Glutamatergic neuron (in vitro differentiated cells): ENCODE measurements at regions not wholly inside any gene's neighbourhood (a gene's known extent, or its start where the extent isn't known, plus 50 kb on each side); places are given as distances from the start of the nearest gene placed in this dataset.

Source experiments
- DNase-seq: peaks from one replicate; pipeline ENCODE4 v3.0.0; 2022
- H3K27ac Mint-ChIP-seq: one replicate; pipeline ENCODE4 v1.8.0; 2020; ENCODE audit warnings: mild to moderate bottlenecking, mixed read lengths, inconsistent platforms; ENCODE audit not compliant: unreplicated experiment
- H3K27me3 Mint-ChIP-seq: one replicate; pipeline ENCODE4 v1.8.0; 2020; ENCODE audit warnings: mild to moderate bottlenecking, moderate library complexity, mixed read lengths, inconsistent platforms; ENCODE audit not compliant: unreplicated experiment
- H3K36me3 Mint-ChIP-seq: one replicate; pipeline ENCODE4 v1.8.0; 2020; ENCODE audit warnings: mild to moderate bottlenecking, mixed read lengths, inconsistent platforms; ENCODE audit not compliant: unreplicated experiment
- H3K4me1 Mint-ChIP-seq: one replicate; pipeline ENCODE4 v1.8.0; 2020; ENCODE audit warnings: mild to moderate bottlenecking, low read depth, mixed read lengths, inconsistent platforms; ENCODE audit not compliant: unreplicated experiment
- H3K4me3 Mint-ChIP-seq: one replicate; pipeline ENCODE4 v1.8.0; 2020; ENCODE audit warnings: mild to moderate bottlenecking, mixed read lengths, inconsistent platforms; ENCODE audit not compliant: unreplicated experiment
- H3K9me3 Mint-ChIP-seq: one replicate; pipeline ENCODE4 v1.8.0; 2020; ENCODE audit warnings: mild to moderate bottlenecking, moderate library complexity, mixed read lengths, inconsistent platforms; ENCODE audit not compliant: unreplicated experiment
- CTCF ChIP-seq: fragments of 200-600 bp; sonication (generic); IDR thresholded peaks from one replicate; pipeline ENCODE4 v1.5.0; 2021; ENCODE audit not compliant: partially characterized antibody, unreplicated experiment

- H3K4me3 Mint-ChIP-seq: no peak overlapping the region
- peaks cover 2% of the 10 kb centered on the region for H3K9me3 Mint-ChIP-seq
- H3K27me3 Mint-ChIP-seq: peaks cover 1% of the 10 kb centered on the region
- TF ChIP-seq CTCF: no peak
- DNase-seq: no peak
- no peaks in the 10 kb centered on the region for H3K36me3 Mint-ChIP-seq
- H3K4me1 Mint-ChIP-seq: no peaks in the 10 kb centered on the region
- H3K27ac Mint-ChIP-seq: no peak overlapping the region
These were observed 269.1 kb downstream of the ZNF248 start for GRCh38 chr10:37588299-37588698.

- H3K27ac Mint-ChIP-seq: no peak overlapping the region
- no peaks in the 10 kb centered on the region for H3K36me3 Mint-ChIP-seq
- no peak for DNase-seq
- peaks cover 3% of the 10 kb centered on the region for H3K27me3 Mint-ChIP-seq
- peaks cover 2% of the 10 kb centered on the region for H3K9me3 Mint-ChIP-seq
- no peak for TF ChIP-seq CTCF
- no peaks in the 10 kb centered on the region for H3K4me1 Mint-ChIP-seq
- H3K4me3 Mint-ChIP-seq: no peak overlapping the region
These were observed 272.8 kb downstream of the ZNF248 start for GRCh38 chr10:37584643-37585042.

- Mint-ChIP-seq H3K4me1 (no peaks in the 10 kb centered on the region), H3K36me3 (no peaks in the 10 kb centered on the region), H3K4me3 (no peak overlapping the region), H3K27me3 (peaks cover 1% of the 10 kb centered on the region), H3K9me3 (peaks cover 2% of the 10 kb centered on the region), H3K27ac (no peak overlapping the region)
- no peak for TF ChIP-seq CTCF
- DNase-seq: no peak
These were observed 275.2 kb downstream of the ZNF248 start for GRCh38 chr10:37582237-37582636.

- Mint-ChIP-seq H3K9me3 (peaks cover 2% of the 10 kb centered on the region), H3K27me3 (peaks cover 1% of the 10 kb centered on the region), H3K36me3 (no peaks in the 10 kb centered on the region), H3K27ac (no peak overlapping the region), H3K4me1 (no peaks in the 10 kb centered on the region), H3K4me3 (no peak overlapping the region)
- DNase-seq: no peak
- TF ChIP-seq CTCF: no peak
These were observed 281.3 kb downstream of the ZNF248 start for GRCh38 chr10:37576154-37576553.

GRCh38 chr10:37572206-37572605 is 285.2 kb downstream of the ZNF248 start:
- Mint-ChIP-seq H3K4me1 (no peaks in the 10 kb centered on the region), H3K9me3 (peaks cover 2% of the 10 kb centered on the region), H3K27me3 (no peaks in the 10 kb centered on the region), H3K4me3 (no peak overlapping the region), H3K36me3 (no peaks in the 10 kb centered on the region), H3K27ac (no peak overlapping the region)
- no peak for DNase-seq
- TF ChIP-seq CTCF: no peak
